Right lobe of liver (tissue), 6 donors: ENCODE measurements at regions not wholly inside any gene's neighbourhood (a gene's known extent, or its start where the extent isn't known, plus 50 kb on each side); places are given as distances from the start of the nearest gene placed in this dataset.
"Not testable (repeated sequence)": the region's sequence is repeated elsewhere in the genome, so short reads cannot be mapped to it uniquely, and the experiment has no call there.

ENCODE experiments used
- ATAC-seq, 4 donors: fragments of 200-7000 bp; cut with Tn5 transposase; one replicate each; pipeline ENCODE4 v1.9.1; 2020; ENCODE audit warnings: mild to moderate bottlenecking in 4 of 4, moderate library complexity in 4 of 4
- DNase-seq, 3 donors: peaks; one replicate each; pipeline ENCODE4 v3.0.0-alpha.2; 2020
- H3K27ac ChIP-seq, 3 donors: fragments of 200-600 bp; one replicate each; pipeline ENCODE4 v1.8.0; 2022
- H3K27me3 ChIP-seq, 2 donors: fragments of 200-600 bp; one replicate each; pipeline ENCODE4 v1.8.0; 2022
- H3K36me3 ChIP-seq, 4 donors: fragments of 200-600 bp; sonication (generic) in 1 of 4; one replicate each; pipeline versions ENCODE4 v1.5.1 to v1.8.0; 2017 to 2022; ENCODE audit warnings: control low read depth in 1 of 4
- H3K4me1 ChIP-seq, 4 donors: fragments of 200-600 bp; sonication (generic) in 1 of 4; one replicate each; pipeline versions ENCODE4 v1.5.1 to v1.8.0; 2017 to 2022; ENCODE audit warnings: control low read depth in 1 of 4
- H3K4me3 ChIP-seq, 3 donors: fragments of 200-600 bp; one replicate each; pipeline ENCODE4 v1.8.0; 2022
- H3K9me3 ChIP-seq, 4 donors: fragments of 200-600 bp; sonication (generic) in 1 of 4; one replicate each; pipeline versions ENCODE4 v1.5.1 to v1.8.0; 2017 to 2022; ENCODE audit warnings: control low read depth in 1 of 4
- POLR2A ChIP-seq: fragments of 450-650 bp; IDR thresholded peaks from one replicate; pipeline ENCODE4 v1.6.1; 2017; ENCODE audit warnings: antibody characterized with exemption, mild to moderate bottlenecking
- WGBS: methylation state at CpG from one replicate; pipeline ENCODE4 v1.1.6; 2018; ENCODE audit warnings: low coverage, low lambda C conversion rate; ENCODE audit not compliant: insufficient coverage; ENCODE audit errors: missing lambda C conversion rate; 5-methylcytosine and 5-hydroxymethylcytosine counted together
- intact Hi-C, 2 donors: fragments of 100-400 bp; cut with DNase I; formaldehyde crosslinking; loops; one replicate each; pipeline versions ENCODE4 v1.11.2 to v1.14.1; 2022
- TF ChIP-seq, protein P1 (sequence below), 4 donors: fragments of 200-600 bp in 3 of 4; fragments of 450-650 bp in 1 of 4; IDR thresholded peaks; one replicate each; pipeline versions ENCODE4 v1.5.1 to v1.8.0; 2016 to 2022; ENCODE audit warnings: antibody characterized with exemption in 4 of 4, mild to moderate bottlenecking in 2 of 4
- donor health status: DM: no; HTN: yes; CAD: no.
- donor health status: DM: no; HTN: no; CAD: no.
- donor health status: DM: no; HTN: no; CAD: no.
- donor health status: DM: no; HTN: yes; CAD: no.
- donor health status: DM: no; HTN: yes; CAD: no.

- WGBS: 22% methylated on average over 4 of the region's 5 CpGs
- peaks cover 0 to 69% (median 24%) of the 10 kb centered on the region in 4 donors for H3K9me3 ChIP-seq
- H3K27me3 ChIP-seq: no peaks in the 10 kb centered on the region
- DNase-seq (no peak), ATAC-seq (no peak)
- no peak for TF ChIP-seq POLR2A
- TF ChIP-seq, protein P1, sequence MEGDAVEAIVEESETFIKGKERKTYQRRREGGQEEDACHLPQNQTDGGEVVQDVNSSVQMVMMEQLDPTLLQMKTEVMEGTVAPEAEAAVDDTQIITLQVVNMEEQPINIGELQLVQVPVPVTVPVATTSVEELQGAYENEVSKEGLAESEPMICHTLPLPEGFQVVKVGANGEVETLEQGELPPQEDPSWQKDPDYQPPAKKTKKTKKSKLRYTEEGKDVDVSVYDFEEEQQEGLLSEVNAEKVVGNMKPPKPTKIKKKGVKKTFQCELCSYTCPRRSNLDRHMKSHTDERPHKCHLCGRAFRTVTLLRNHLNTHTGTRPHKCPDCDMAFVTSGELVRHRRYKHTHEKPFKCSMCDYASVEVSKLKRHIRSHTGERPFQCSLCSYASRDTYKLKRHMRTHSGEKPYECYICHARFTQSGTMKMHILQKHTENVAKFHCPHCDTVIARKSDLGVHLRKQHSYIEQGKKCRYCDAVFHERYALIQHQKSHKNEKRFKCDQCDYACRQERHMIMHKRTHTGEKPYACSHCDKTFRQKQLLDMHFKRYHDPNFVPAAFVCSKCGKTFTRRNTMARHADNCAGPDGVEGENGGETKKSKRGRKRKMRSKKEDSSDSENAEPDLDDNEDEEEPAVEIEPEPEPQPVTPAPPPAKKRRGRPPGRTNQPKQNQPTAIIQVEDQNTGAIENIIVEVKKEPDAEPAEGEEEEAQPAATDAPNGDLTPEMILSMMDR (IDR thresholded peaks at IDR 0.05): no peak
- no peaks in the 10 kb centered on the region for H3K36me3 ChIP-seq
- no peak overlapping the region for H3K4me3 ChIP-seq
- H3K27ac ChIP-seq: no peak overlapping the region
- intact Hi-C loops: no loop called here
- H3K4me1 ChIP-seq: no peaks in the 10 kb centered on the region
Measured at GRCh38 chr9:40911647-40912046, 216.8 kb downstream of the FOXD4L6 start.

DNA sequence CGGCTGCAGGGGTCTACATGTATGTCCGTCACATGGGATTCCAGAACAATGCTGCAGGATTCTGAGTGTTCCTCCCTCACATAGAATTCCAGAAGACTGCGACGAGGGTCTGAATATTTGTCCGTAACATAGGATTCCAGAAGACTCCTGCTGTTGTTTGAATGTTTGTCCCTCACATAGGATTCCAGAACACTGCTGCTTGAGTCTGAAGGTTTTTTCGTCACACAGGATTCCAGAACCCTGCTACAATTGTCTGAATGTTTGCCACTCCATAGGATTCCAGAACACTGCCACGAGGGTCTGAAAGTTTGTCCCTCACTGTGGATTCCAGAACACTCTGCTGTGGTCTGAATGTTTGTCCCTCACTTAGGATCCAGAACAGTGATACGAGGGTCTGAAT lies 217.5 kb downstream of the FOXD4L6 start:
- DNase-seq, ATAC-seq, H3K4me3 ChIP-seq, H3K27me3 ChIP-seq, H3K27ac ChIP-seq, H3K4me1 ChIP-seq, intact Hi-C loops, H3K36me3 ChIP-seq: not testable (repeated sequence)
- 46% methylated on average over 8 of the region's 8 CpGs for WGBS
- H3K9me3 ChIP-seq: peaks cover 0 to 69% (median 22%) of the 10 kb centered on the region in 4 donors

DNA sequence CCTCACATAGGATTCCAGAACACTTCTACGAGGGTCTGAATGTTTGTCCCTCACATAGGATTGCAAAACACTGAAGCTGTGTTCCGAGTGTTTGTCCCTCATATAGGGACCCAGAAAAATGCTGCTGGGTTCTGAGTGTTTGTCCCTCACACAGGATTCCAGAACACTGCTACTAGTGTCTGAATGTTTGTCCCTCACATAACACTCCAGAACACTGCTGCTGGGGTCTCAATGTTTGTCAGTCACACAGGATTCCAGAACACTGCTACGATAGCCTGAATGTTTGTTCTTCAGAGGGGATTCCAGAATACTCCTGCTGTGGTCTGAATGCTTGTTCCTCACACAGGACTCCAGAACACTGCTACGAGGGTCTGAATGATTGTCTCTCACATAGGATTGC lies 218.7 kb downstream of the FOXD4L6 start:
- TF ChIP-seq, protein P1 (IDR thresholded peaks at IDR 0.05): no peak
- TF ChIP-seq POLR2A: no peak
- Histone ChIP-seq H3K4me1 (no peaks in the 10 kb centered on the region), H3K9me3 (peaks cover 0 to 68% (median 20%) of the 10 kb centered on the region in 4 donors), H3K27ac (no peak overlapping the region), H3K4me3 (no peak overlapping the region), H3K27me3 (no peaks in the 10 kb centered on the region), H3K36me3 (no peaks in the 10 kb centered on the region)
- 47% methylated on average over 4 of the region's 4 CpGs for WGBS
- intact Hi-C loops: no loop called here
- no peak for DNase-seq
- ATAC-seq: no peak

DNA sequence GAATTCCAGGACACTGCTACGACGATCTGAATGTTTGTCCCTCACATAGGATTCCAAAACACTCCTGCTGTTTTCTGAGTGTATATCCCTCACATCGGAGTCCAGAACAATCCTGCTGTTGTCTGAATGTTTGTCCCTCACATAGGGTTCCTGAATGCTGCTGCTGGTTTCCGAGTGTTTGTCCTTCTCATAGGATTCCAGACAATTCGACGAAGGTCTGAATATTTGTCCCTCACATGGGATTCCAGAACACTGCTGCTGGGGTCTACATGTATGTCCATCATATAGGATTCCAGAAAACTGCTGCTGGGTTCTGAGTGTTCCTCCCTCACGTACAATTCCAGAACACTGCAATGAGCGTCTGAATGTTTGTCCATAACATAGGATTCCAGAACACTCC lies 219.4 kb downstream of the FOXD4L6 start:
- intact Hi-C loops: not testable (repeated sequence)

DNA sequence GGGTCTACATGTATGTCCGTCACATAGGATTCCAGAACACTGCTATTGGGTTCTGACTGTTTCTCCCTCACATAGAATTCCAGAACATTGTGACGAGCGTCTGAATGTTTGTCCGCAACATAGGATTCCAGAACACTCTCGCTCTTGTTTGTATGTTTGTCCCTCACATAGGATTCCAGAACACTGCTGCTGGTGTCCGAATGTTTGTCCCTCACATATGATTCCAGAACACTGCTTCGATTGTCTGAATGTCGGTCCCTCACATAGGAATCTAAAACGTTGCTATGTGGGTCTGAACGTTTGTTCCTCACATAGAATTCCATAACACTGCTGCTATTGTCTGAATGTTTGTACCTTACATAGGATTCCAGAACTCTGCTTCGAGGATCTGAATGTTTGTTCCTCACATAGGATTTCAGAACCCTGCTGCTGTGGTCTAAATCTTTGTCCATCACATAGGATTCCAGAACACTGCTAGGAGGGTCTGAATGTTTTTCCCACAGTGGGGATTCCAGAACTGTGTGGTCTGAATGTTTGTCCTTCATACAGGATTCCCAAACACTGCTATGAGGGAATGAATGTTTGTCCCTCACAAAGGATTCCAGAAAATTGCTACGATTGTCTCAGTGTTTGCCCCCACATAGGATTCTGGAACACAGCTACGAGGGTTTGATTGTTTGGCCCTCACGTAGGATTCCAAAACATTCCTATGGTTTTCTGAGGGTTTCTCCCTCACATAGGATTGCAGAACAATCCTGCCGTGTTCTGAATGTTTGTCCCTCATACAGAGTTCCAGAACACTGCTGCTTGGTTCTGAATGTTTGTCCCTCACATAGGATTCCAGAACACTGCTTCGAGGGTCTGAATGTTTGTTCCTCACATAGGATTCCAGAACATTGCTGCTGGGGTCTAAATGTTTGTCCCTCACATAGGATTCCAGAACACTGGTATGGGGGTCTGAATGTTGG lies 220.5 kb downstream of the FOXD4L6 start:
- peaks cover 0 to 68% (median 16%) of the 10 kb centered on the region in 4 donors for H3K9me3 ChIP-seq
- TF ChIP-seq POLR2A: no peak
- TF ChIP-seq, protein P1 (IDR thresholded peaks at IDR 0.05): no peak
- intact Hi-C loops: no loop called here
- peak in 1 of 4 donors; percentile 8 for ATAC-seq
- no peaks in the 10 kb centered on the region for H3K27me3 ChIP-seq
- no peak for DNase-seq
- 44% methylated on average over 16 of the region's 16 CpGs for WGBS
- H3K4me1 ChIP-seq: no peaks in the 10 kb centered on the region
- no peak overlapping the region for H3K4me3 ChIP-seq
- H3K27ac ChIP-seq: no peak overlapping the region
- no peaks in the 10 kb centered on the region for H3K36me3 ChIP-seq

More for the DNA sequence above, 219.4 kb downstream of the FOXD4L6 start:
- not testable (repeated sequence) for ATAC-seq, H3K27ac ChIP-seq, DNase-seq, H3K4me1 ChIP-seq, H3K4me3 ChIP-seq, H3K27me3 ChIP-seq, H3K36me3 ChIP-seq
- 57% methylated on average over 8 of the region's 8 CpGs for WGBS
- H3K9me3 ChIP-seq: peaks cover 0 to 67% (median 18%) of the 10 kb centered on the region in 4 donors

- H3K9me3 ChIP-seq: peaks cover 0 to 70% (median 16%) of the 10 kb centered on the region in 4 donors
- 50% methylated on average over 5 of the region's 5 CpGs for WGBS
- H3K4me3 ChIP-seq, H3K27me3 ChIP-seq, intact Hi-C loops, H3K27ac ChIP-seq, DNase-seq, H3K36me3 ChIP-seq, H3K4me1 ChIP-seq: not testable (repeated sequence)
- peak in 2 of 4 donors; percentile 48 to 52 for ATAC-seq
Measured at GRCh38 chr9:40906879-40907278, 221.6 kb downstream of the FOXD4L6 start.

GRCh38 chr9:40892315-40892714 lies 236.2 kb downstream of the FOXD4L6 start:
- peaks cover 0 to 84% (median 19%) of the 10 kb centered on the region in 4 donors for H3K9me3 ChIP-seq
- H3K27me3 ChIP-seq, DNase-seq, H3K4me1 ChIP-seq, H3K4me3 ChIP-seq, H3K36me3 ChIP-seq, intact Hi-C loops, ATAC-seq, H3K27ac ChIP-seq: not testable (repeated sequence)
- WGBS: 50% methylated on average over 2 of the region's 2 CpGs

DNA sequence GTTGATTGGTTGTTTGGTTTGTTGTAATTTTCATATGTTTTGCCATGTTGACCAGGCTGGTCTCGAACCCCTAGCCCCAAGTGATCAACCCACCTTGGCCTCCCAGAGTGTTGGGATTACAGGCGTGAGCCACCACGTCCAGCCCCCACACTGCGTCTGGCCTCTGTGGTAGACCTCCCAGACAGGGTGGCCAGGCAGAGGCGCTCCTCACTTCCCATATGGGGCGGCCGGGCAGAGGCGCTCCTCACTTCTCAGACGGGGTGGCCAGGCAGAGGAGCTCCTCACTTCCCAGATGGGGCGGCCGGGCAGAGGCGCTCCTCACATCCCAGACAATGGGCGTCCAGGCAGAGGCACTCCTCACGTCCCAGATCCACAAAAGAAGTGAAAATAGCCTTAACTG lies 242.6 kb downstream of the FOXD4L6 start:
- intact Hi-C loops, ATAC-seq, H3K4me1 ChIP-seq, DNase-seq, H3K36me3 ChIP-seq, H3K4me3 ChIP-seq, H3K27ac ChIP-seq, H3K27me3 ChIP-seq: not testable (repeated sequence)
- WGBS: 66% methylated on average over 6 of the region's 14 CpGs
- H3K9me3 ChIP-seq: peaks cover 0 to 62% (median 12%) of the 10 kb centered on the region in 4 donors
